ENCODE measurements at regions not wholly inside any gene's neighbourhood (a gene's known extent, or its start where the extent isn't known, plus 50 kb on each side); places are given as distances from the start of the nearest gene placed in this dataset.
"Not testable (repeated sequence)": the region's sequence is repeated elsewhere in the genome, so short reads cannot be mapped to it uniquely, and the experiment has no call there.

DNA sequence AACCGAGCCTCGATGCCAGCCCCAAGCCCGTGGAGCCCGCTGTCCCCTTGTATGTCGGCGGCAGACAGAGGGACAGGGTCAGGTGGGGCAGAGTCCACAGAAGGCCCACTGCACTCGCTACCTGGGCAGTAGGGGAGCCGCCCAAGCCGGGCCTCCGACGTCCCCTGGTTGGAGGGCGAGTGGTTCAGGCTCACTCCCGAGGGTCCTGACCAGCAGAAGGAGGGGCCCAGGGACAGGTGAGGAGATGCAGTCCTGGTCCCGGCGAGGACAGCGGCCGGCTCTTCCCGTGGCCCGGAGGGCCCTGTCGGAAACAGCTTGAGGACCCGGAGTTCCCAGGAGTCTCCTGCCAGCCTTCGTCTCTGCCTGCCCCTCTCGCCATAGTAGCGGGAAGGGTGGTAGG is 216.7 kb upstream of the SFSWAP start:
- DNase-seq = no peak

DNA sequence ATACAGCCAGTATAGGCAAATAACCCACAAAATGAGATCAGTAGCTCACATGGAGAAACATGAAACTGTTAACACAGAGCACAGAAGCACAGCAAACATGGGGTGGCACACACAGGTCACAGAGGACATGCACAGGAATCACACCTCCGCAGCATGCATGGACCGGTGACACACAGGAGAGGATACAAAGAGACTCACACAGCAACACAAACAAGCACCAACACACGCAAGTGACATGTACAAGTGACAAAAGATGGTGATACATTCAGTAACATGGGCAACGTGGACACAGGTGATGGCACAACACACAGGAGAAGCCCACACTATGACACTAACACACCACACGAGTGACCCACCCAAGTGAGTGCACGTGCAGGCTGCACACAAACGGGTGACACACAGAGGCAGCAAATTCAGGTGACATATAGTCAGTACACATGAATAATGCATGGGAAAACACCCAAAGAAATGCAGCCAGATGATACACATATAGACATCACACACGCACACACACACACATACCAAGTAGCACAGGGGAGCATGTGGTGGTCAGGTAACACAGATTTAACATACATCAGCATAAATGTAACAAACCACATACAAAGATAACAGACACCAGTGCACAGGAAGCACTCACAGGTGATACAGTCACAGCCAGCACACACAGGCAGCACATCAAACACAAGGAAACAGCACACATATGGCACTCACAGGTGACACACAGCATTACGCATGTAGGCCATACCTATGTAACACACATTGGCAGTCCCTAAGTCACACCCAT is 216.0 kb upstream of the SFSWAP start:
- no peak for DNase-seq

DNA sequence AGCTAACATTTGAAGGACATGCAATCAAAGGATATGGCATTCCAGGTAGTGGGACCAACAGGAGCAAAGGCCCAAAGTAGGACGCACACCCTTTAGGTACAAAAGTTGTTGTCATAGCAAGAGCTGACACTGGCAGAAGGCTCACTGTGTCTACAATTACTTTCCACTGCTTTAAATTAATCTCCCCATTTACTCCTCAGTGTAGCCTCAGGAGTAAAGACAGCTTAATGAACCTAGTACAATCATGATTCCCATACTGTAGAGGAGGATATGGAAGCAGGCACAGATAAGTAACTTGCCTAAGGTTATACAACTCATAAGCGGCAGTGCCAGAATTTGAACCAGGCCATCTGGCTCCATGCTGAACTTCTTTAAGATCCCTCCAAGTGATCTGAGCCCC is 212.9 kb upstream of the SFSWAP start:
- no peak for DNase-seq

DNA sequence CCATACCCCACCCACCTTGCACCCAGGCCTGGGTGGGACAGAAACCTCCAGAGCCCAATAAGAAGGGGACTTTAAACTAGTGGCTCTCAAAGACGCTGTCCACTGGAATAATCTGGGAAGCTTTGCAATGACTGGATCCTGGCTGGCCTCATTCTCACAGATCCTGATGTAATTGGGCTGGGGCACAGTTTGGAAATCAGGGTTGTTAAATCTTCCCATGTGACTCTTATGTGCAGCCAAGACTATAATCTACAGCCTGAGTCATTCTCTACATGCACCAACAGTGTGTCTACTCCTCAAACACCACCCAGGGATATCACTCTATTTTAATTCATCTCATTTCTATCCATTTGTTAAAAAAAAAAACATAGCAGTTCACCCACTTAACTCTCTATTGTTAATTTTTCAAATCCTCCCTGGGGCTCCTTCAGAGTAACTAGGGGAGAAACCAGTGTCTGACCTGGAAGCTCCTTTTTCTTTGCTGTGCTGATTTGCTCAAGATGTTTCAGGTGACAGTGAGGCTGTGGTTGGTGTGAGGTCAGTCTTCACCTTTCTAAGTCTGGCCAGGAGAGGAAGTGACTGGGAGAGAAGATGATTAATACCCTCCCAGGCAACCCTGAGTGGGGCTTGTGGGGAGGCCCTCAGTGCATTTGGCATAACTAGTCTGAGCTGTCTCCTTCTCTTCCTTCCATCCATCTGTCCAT is 211.6 kb upstream of the SFSWAP start:
- DNase-seq = no peak

DNA sequence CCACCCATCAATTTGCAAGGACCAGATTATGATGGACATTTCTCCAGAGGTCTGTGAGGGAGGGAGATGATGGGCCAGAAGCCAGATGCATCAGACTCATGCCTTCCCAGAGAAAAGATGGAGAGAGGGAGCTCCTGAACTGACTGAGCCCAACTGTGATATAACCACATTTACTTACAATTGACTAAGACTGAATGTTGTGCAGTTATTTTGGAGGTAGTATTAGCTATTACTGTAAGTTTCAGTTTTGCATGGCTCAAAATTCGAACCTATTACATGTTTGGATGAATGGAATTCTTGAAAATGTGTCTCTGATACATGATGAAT is 211.1 kb upstream of the SFSWAP start:
- DNase-seq = no peak

DNA sequence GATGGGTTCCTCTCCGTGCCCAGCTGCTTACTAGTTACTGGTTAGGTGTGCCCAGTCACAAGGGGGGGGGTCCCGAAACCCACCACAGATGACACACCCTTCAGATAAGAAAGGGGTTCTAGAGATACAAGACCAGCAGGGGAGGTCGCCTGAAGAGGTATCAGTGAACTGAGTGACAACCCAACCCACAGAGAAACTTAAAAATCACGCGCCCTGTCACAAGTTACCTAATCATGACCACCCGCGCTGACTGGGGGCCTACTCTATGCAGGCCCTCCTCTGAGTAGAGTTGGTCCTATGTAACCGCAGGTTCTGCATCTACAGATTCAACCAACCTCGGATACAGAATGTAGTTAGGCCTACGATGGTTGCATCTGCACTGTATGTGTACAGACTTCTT is 210.3 kb upstream of the SFSWAP start:
- no peak for DNase-seq

DNA sequence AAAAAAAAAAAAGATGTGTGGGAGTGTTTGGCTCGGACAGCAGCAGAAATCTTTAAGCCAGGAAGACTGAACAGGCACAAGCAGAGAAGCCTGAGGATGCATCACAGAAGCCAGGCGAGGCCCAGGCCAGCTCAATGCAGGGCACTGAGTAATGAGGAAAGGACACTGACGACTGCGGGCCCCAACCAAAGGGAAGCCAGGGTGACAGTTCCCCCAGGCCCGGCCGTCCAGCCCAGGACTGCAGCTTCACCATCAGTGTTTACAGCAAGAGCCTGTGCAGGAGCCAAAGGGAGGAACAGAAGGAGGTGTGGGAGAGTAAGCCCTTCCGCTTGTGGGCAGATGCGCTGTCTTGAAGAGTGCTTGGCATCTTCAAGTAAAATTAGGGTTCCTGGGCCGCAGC is 205.3 kb upstream of the SFSWAP start:
- DNase-seq = no peak

DNA sequence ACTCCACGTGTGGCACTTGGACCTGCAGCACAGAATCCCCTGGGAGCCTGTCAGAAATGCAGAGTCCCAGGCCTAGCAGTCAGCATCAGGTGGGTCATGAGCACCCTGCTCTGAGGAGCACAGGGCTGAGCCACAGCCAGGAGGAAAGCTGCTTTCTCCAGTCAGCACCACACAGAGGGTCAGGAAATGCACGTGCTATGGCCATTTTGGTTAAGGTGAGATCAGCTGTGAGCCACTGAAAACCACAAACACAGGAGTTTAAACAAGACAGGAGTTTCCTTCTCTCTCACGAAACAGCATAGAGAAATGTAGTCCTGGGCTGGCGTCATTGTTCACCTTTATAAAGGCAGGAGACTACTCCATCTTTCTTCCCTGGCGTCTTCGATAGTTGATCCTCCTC is 204.5 kb upstream of the SFSWAP start:
- no peak for DNase-seq

DNA sequence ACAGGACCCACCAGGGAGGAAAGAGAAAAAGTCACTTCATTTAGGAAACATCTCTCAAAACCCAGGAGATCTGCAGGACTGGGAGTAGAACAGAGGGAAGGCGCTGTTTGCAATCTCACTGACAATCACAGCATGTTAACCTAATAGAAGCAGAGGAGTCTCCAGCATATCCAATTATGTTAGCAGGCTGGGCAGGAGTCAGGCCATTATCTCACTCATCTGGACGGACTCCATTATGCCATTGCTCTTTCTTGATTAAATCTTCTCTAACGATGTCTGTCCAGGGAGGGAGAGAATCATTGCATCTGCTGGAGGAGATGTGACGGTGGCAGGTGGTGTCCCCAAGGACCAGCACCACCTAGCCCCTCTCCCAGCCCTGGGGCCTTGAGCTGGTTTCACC is 203.8 kb upstream of the SFSWAP start:
- no peak for DNase-seq

DNA sequence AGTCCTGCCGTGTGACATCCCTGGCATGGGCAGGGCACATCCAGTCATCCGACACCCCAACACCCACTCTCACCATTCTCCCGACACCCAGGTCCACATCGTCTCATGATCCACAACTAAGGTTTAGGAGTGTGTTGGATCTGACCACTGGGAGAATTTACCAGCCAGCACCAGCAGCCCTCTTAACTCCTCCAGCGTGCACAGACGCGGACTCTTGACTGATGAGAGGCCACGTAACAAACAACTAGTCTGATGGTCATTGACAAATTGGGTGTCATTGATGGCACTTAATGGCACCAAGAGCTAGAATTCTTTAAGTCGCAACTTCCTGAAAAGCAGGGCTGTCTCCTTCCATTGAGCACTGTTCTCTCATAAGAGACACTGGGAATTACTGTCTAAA is 203.0 kb upstream of the SFSWAP start:
- no peak for DNase-seq

DNA sequence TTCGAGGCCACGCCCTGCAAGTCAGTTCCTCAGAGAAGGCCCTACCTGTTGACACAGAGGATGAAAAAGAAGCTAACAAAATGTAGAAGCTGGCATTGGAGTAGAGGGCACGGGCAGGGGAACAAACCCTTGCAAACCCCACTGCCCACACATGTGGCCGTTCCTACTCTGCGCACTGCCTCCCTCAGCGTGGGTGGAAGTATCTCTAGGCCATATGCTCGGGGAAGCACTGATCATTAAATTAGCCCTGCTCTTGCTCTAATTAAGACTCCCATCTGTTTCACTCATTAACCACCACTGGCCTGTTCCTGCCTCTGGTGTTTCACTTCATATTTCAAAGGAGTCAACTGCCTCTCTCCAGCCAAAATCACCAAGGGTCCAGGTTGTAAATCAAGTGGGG is 201.2 kb upstream of the SFSWAP start:
- no peak for DNase-seq

DNA sequence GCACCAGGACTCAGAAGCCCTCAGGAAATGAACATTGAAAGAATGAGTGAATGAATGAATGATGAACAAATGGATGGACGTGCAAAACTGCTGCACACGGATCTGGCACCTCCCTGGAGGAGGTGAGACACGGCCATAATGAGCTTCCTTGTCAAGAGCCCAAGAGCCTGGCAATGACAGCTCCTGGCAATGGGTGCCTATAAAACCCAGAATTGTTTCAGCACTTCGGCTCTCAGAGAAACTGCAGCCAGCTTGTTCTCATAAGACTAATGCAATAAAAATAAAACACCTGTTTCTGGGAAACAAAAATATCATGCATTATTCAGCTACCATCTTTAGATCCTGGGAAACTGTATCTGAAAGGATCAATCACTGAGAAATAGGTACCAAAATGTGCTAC is 200.5 kb upstream of the SFSWAP start:
- DNase-seq = no peak

DNA sequence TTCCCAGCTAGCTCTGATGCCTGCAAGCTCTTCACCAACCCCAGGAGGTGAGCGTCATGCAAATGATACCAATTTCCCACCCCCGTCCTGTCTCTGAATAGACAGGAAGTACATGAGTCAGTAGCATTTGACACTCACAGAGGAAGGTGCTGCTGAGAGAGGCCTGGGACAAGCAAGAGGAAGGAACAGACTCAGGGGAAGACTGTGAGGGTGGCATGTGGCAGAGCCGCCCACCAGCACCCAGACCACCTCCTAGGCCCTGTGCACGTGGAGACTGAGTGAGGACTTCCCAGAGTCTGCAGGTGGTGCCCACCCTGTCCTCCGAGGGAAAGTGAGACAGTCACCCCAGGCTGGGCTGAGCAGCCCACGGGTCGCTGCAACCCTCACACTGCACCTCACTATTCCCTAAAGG is 199.5 kb upstream of the SFSWAP start:
- DNase-seq = peak; percentile 78

DNA sequence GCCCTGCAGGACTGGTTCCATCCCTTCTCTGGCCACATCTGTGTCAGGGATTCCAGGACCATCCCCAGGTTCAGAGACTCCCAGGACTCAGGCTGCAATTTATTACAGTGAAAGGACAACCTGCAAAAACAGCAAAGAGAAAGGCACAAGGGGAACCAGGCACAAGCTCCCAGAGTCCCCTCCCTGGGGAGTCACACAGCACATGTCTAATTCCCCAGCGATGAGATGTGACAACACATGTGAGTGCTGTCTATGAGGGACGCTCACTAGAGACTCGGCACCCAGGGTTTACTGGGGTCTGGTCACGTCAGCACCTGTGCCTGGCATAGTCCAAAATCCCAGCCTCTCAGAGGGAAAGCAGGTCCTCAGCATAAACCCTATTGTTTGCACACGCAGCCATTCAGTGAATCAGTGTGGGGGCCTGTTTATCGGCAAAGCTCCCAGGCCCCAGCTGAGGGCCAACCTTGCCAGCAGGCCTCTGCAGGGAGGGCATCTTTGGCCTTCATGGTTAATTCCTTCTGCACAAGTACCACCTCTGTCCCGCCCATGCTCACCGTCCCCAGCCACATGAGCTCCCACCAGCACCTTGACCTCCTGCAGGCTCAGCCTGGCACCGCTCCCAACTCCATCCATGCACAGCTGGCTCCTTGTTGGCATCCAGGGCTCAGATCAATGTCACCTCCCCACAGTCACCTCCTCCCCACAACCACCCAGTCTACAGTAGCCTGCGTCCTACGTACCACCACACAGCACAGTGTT is 198.9 kb upstream of the SFSWAP start:
- no peak for DNase-seq

DNA sequence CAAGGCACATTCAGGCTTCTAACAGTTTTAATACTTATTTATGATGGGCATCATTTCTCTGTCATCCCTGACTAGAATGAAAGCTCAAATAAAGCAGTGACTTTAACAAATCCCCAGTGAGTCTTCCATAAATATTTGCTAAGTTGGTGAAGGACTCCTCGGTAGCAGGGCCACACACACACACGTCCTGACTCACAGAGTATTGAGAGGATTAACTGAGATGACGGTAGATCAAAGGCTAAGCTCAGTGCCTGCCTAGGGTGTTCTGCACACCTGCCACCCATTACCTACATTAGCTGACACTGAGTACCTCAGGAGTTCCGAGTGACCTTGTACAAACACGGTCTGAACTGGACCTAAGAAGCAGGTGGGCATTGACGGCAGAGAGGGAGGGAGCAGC is 197.3 kb upstream of the SFSWAP start:
- DNase-seq = no peak

DNA sequence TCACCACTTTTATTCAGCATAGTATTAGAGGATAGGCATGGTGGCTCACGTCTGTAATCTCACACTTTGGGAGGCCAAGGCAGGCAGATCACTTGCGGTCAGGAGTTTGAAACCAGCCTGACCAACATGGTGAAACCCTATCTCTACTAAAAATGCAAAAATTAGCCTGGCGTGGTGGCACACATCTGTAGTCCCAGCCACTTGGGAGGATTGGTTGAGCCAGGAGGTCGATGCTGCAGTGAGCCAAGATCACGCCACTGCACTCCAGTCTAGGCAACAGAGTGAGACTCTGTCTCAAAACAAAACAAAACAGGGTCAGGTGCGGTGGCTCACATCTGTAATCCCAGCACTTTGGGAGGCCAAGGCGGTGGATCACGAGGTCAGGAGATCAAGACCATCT is 190.3 kb upstream of the SFSWAP start:
- not testable (repeated sequence) for DNase-seq

DNA sequence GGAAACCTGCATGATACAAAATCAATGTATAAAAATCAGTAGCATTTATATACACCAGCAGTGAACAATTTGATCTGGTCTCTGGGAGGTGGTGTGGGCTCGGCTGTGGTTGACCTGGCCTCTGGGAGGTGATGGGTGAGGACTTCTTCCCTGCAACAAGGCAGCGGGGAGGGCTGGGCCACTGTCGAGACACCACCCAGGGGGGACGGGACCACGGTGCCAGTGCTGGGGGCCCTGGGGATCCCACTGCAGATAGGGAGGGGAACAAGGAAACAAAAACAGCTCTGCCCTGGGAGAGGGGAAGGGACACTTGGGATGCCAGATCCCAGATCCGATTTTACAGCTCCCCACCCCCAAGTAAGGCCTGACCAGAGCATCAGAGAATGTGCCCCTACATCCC is 189.6 kb upstream of the SFSWAP start:
- no peak for DNase-seq

DNA sequence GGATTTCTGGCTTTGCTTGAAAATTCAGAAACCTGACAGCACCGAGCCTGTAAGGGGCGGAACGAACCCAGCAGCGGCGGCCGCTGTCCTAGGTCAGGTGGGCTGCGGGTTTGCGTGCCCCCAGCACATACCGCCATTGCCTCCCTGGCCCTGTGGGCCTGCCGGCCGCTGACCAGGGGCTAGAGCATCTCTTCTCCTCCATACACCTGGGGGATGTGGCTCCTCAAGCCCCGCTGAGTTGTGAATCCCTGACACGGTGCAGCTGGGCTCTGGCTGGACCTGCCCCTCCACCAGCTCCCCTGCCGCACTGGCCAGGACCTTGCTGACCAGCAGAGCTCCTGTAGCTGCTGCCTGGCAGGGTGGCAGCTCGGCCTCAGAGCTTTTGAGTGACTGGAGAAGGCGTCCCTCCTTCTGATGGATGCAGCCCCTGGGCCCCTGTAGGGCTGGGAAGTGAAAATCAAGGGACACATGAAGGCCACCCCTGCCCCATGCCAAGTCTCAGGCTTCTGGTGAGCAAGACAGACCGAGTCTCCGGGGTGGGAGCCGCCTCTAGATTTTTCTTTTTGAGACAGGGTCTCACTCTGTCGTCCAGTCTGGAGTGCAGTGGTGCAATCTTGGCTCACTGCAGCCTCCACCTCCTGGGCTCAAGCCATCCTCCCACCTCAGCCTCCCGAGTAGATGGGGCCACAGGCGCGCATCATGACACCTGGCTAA is 184.9 kb upstream of the SFSWAP start:
- DNase-seq = no peak

DNA sequence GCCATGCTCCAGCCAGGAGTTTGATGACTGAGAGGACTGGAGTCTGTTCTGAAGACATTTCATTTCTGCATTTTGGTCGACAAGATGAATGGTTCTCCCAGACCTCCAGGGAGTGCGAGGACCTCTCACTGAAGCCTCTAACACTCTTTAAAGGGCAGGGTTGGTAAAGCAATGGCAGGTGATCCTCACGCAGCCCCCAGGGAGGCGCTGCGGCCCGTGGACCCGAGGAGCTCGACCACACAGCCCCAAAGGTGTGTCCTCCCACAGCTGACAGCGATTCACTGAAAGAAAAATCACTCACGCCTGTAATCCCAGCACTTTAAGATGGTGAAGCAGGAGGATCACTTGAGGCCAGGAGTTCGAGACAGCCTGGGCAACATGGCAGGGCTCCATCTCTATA is 183.8 kb upstream of the SFSWAP start:
- no peak for DNase-seq

DNA sequence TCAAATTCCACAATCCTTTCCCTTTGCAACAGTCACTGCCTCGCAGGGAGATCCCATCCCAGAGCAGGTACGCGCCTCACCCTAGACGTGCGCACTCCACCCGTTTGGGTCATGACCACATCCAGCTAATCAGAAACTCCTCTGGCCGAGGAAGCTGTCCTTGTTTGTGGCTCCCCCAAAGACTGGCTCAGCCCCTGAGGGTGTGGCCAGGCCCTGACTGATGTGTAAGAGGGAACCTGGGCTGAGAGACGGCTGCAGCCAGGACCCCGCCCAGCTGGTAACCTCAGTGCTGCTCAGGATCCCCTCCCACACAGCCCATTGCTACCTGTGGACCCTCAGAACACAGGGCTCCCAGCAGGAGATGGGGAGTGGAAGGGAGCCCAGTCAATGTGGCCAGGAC is 183.2 kb upstream of the SFSWAP start:
- DNase-seq = no peak

DNA sequence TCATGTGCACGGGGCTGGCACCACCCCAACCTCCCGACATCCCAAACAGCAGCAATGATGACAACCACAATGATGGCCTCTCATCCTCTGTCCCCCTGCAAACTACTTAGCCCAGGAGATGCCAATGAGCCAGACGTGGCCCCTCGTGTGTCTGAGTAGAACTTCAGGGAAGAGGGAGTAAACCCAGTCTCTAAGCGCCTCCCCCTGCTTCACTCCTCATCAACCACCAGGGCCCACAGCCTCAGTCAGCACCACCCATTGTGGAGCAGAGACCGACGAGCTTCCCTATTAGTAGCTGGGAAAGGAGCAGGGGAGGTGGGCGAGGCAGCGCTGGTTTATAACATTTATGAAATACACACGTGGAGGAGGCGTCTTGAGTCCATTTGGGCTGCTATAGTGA is 182.7 kb upstream of the SFSWAP start:
- no peak for DNase-seq

DNA sequence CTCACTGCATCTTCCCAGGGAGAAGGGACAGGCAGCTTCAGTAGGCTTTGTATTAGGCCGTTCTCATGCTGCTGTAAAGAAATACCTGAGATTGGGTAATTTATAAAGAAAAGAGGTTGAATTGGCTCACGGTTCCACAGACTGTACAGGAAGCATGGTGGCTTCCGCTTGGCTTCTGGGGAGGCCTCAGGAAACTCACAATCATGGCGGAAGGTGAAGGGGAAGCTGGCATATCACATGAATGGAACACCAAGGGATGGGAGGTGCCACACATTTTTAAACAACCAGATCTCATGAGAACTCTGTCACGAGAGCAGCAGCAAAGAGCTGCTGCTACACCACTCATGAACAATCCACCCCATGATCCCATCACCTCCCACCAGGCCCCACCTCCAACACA is 182.2 kb upstream of the SFSWAP start:
- peak; percentile 32 for DNase-seq

DNA sequence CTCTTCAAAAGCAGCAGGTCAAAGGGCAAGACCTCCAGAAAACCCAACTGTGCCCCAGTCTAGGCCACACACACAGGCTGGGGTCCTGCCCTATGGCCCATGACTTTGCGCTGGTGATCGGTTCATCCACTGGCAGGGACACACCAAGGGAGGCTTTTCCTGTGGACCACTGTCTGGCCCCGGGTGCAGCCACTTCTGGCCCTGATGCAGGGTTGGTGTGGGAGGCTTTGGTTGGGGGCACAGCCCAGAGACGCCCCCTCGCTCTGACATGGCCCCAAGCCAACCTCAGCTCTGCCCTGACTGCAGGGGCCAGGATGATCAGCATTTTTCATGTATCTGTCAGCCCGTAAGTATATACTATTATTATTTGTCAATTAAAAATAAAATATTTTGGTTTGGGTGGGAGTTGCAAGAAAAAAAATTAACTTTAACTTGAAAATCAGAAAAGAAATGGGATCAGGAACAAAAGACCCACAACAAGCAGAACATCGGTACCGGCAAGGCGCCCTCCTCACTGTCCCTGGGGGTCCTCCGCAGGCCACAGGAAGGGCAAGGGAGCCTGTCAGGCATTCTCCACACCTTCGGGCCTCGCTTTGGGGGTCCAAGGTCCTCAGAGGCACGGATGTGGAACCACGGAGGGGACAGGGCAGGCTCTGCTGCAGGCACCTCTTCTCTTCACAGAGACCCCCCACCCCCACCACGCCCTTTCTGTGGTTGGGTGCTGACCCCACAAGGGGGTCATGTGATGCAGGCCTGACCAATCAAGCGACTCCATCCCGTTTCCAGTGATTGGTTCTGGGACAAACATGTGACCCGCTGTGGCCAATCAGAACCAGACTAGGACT is 181.5 kb upstream of the SFSWAP start:
- DNase-seq = no peak

Data from hematopoietic multipotent progenitor cell treated with erythropoietin and hydrocortisone succinate and interleukin-3 and kit ligand, for 4 days (in vitro differentiated cells).